ENCODE measurements at regions not wholly inside any gene's neighbourhood (a gene's known extent, or its start where the extent isn't known, plus 50 kb on each side); places are given as distances from the start of the nearest gene placed in this dataset.

DNA sequence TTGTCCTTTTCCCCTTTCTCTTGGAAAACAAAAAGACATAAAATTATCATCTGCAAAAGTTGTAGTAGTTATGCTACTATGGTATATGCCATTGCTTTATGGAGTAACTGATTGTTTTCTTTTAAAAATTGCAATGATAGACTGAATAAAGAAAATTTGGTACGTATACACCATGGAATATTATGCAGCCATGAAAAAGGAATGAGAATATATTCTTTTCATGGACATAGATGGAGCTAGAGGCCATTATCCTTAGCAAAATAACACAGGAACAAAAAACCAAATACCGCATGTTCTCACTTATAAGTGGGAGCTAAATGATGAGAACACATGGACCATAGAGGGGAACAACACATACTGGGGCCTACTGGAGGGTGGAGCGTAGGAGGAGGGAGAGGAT lies 538.8 kb downstream of the PLXDC2 start:
- 63% methylated on average over 3 of the region's 3 CpGs for WGBS (ENCODE audit: insufficient coverage, low coverage, low lambda C conversion rate, missing lambda C conversion rate)
- intact Hi-C loops (cut with DNase I): no loop called here
- ATAC-seq: no peak
- Histone ChIP-seq H3K9me3 (no peaks in the 10 kb centered on the region), H3K36me3 (no peaks in the 10 kb centered on the region), H3K4me1 (no peaks in the 10 kb centered on the region), H3K27me3 (no peaks in the 10 kb centered on the region), H3K27ac (no peak overlapping the region), H3K4me3 (no peak overlapping the region)
- DNase-seq: no peak
- TF ChIP-seq, protein P1, sequence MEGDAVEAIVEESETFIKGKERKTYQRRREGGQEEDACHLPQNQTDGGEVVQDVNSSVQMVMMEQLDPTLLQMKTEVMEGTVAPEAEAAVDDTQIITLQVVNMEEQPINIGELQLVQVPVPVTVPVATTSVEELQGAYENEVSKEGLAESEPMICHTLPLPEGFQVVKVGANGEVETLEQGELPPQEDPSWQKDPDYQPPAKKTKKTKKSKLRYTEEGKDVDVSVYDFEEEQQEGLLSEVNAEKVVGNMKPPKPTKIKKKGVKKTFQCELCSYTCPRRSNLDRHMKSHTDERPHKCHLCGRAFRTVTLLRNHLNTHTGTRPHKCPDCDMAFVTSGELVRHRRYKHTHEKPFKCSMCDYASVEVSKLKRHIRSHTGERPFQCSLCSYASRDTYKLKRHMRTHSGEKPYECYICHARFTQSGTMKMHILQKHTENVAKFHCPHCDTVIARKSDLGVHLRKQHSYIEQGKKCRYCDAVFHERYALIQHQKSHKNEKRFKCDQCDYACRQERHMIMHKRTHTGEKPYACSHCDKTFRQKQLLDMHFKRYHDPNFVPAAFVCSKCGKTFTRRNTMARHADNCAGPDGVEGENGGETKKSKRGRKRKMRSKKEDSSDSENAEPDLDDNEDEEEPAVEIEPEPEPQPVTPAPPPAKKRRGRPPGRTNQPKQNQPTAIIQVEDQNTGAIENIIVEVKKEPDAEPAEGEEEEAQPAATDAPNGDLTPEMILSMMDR (IDR thresholded peaks at IDR 0.05): no peak
- TF ChIP-seq POLR2A (IDR thresholded peaks at IDR 0.05): no peak

DNA sequence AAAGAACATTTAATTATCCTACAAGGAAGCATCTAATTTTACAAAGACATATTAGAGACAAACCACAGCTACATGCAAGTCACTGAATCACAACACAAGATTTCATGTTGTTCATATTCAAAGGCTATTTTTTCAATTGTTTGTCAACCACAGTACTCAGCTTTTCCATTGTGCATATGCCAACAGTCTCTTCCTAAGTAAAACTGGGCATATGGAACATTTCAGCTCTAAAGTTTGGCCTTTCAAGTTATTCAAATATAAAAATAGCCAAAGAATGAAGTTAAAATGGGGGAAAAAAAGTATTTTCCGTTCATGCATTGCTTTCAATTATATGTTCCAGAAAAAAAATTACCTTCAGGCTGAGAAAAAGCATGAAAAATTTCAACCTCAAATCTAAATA lies 537.9 kb downstream of the PLXDC2 start:
- no peaks in the 10 kb centered on the region for H3K36me3 ChIP-seq
- TF ChIP-seq POLR2A (IDR thresholded peaks at IDR 0.05): no peak
- TF ChIP-seq, protein P1 (IDR thresholded peaks at IDR 0.05): no peak
- no peak overlapping the region for H3K27ac ChIP-seq
- H3K9me3 ChIP-seq: no peaks in the 10 kb centered on the region
- DNase-seq (no peak), ATAC-seq (no peak)
- intact Hi-C loops (cut with DNase I): no loop called here
- H3K27me3 ChIP-seq: no peaks in the 10 kb centered on the region
- WGBS (ENCODE audit: insufficient coverage, low coverage, low lambda C conversion rate, missing lambda C conversion rate): 60% methylated on average over 1 of the region's 1 CpG
- H3K4me3 ChIP-seq: no peak overlapping the region
- no peaks in the 10 kb centered on the region for H3K4me1 ChIP-seq

DNA sequence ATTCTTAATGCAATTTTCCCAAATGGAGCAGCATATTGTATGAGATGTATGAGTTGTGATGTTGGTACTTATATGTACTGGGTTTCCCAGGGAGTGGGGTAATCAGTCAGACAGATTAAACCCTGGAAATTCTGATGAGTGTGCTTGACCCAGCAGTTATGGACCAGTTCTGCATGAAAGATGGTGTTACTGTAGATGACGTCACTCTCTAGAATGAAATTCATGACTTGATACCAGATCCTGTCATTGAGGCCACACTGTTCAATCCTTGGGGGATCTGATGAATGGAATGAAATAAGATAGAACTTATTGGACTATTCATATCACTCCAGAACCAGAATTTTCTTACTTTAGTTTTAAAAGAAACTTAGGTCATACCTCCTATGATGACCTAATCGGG lies 534.3 kb downstream of the PLXDC2 start:
- no peak for ATAC-seq
- WGBS (ENCODE audit: insufficient coverage, low coverage, low lambda C conversion rate, missing lambda C conversion rate): 77% methylated on average over 2 of the region's 2 CpGs
- no peak for TF ChIP-seq POLR2A (IDR thresholded peaks at IDR 0.05)
- TF ChIP-seq, protein P1 (IDR thresholded peaks at IDR 0.05): no peak
- no peaks in the 10 kb centered on the region for H3K27me3 ChIP-seq
- no peak overlapping the region for H3K27ac ChIP-seq
- no peaks in the 10 kb centered on the region for H3K36me3 ChIP-seq
- H3K4me1 ChIP-seq: no peaks in the 10 kb centered on the region
- no peak for DNase-seq
- H3K9me3 ChIP-seq: no peaks in the 10 kb centered on the region
- intact Hi-C loops (cut with DNase I): no loop called here
- H3K4me3 ChIP-seq: no peak overlapping the region

DNA sequence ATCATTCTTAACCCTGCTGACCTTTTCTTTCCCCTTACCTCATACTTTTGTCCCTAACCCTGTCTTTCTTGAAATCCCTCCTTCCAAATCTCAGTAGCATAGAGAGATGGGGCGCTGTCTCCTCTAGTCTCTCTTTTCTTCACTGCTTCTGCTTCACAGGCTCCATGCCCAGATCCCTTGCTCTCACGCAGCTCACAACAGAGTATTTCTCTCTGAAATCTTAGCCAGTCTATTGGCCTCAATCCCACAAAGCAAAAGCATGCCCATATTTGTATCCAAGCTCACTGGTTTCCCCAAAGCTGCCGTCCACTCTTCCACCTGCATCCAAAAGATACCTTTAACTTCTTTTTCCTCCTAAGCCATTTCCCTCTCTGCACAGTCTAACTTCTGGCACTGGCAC lies 526.8 kb downstream of the PLXDC2 start:
- H3K36me3 ChIP-seq: no peaks in the 10 kb centered on the region
- 46% methylated on average over 3 of the region's 3 CpGs for WGBS (ENCODE audit: insufficient coverage, low coverage, low lambda C conversion rate, missing lambda C conversion rate)
- no peak for ATAC-seq
- H3K27me3 ChIP-seq: no peaks in the 10 kb centered on the region
- H3K4me3 ChIP-seq: no peak overlapping the region
- no peak for TF ChIP-seq POLR2A (IDR thresholded peaks at IDR 0.05)
- TF ChIP-seq, protein P1 (IDR thresholded peaks at IDR 0.05): no peak
- no peak overlapping the region for H3K27ac ChIP-seq
- DNase-seq: no peak
- H3K4me1 ChIP-seq: no peaks in the 10 kb centered on the region
- no peaks in the 10 kb centered on the region for H3K9me3 ChIP-seq
- intact Hi-C loops (cut with DNase I): no loop called here

Small RNA genes lying in the stretch of these regions (microRNA-seq; reads per million reads assigned to microRNA genes)
- gene MIR4675: 0 reads per million in 2 donors

Small RNA genes lying in the stretch of these regions (small RNA-seq; reads per million reads assigned to genes)
- gene AL590032.1 (0 reads per million in 2 experiments), gene MIR4675 (0 reads per million in 2 experiments)

All from right lobe of liver (tissue), 6 donors.